Activated CD4-positive, alpha-beta T cell treated with anti-CD3 and anti-CD28 coated beads for 36 hours (primary cell): ENCODE measurements at regions not wholly inside any gene's neighbourhood (a gene's known extent, or its start where the extent isn't known, plus 50 kb on each side); places are given as distances from the start of the nearest gene placed in this dataset.

Experiments
- ATAC-seq: fragments of 200-7000 bp; cut with Tn5 transposase; one replicate; pipeline ENCODE4 v1.10.0; 2021; ENCODE audit warnings: mild to moderate bottlenecking, moderate library complexity
- CTCF ChIA-PET: fragments of 350-600 bp; sonication (Branson Sonifier 250); formaldehyde crosslinking; loops from one replicate; lab custom pipeline; 2021; ENCODE audit warnings: antibody characterized with exemption; lab: Charles Lee
- POLR2A ChIA-PET: fragments of 350-600 bp; sonication (Branson Sonifier 250); formaldehyde crosslinking; loops from one replicate; lab custom pipeline; 2021; ENCODE audit warnings: antibody characterized with exemption, inconsistent platforms; lab: Charles Lee
- DNase-seq: peaks from one replicate; pipeline ENCODE4 v3.0.0-alpha.2; 2020
- H3K27ac Mint-ChIP-seq: one replicate; pipeline ENCODE4 v1.8.0; 2021; ENCODE audit warnings: mixed read lengths
- H3K27me3 Mint-ChIP-seq: one replicate; pipeline ENCODE4 v1.8.0; 2021; ENCODE audit warnings: mixed read lengths
- H3K36me3 Mint-ChIP-seq: one replicate; pipeline ENCODE4 v1.8.0; 2021; ENCODE audit warnings: low read depth, mixed read lengths
- H3K4me1 Mint-ChIP-seq: one replicate; pipeline ENCODE4 v1.8.0; 2021; ENCODE audit warnings: mixed read lengths
- H3K4me3 Mint-ChIP-seq: one replicate; pipeline ENCODE4 v1.8.0; 2021; ENCODE audit warnings: mild to moderate bottlenecking, moderate library complexity, mixed read lengths
- H3K9me3 Mint-ChIP-seq: one replicate; pipeline ENCODE4 v1.8.0; 2021; ENCODE audit warnings: low read depth, mixed read lengths
- intact Hi-C, 2 experiments: fragments of 100-400 bp; cut with DNase I in 1 of 2; cut with micrococcal nuclease in 1 of 2; formaldehyde crosslinking; loops; one replicate each; pipeline versions ENCODE4 v1.14.2 to v1.15.1; 2022 to 2024; cut with DNase I, micrococcal nuclease

- H3K4me3 Mint-ChIP-seq, result no peak overlapping the region
- no peak overlapping the region for H3K27ac Mint-ChIP-seq
- H3K9me3 Mint-ChIP-seq, result no peaks in the 10 kb centered on the region
- CTCF ChIA-PET, result no interaction called here
- no peaks in the 10 kb centered on the region for H3K4me1 Mint-ChIP-seq
- POLR2A ChIA-PET, result no interaction called here
- intact Hi-C loops, result no loop called here
- DNase-seq, result no peak
- H3K27me3 Mint-ChIP-seq, result no peaks in the 10 kb centered on the region
- no peak for ATAC-seq
- no peaks in the 10 kb centered on the region for H3K36me3 Mint-ChIP-seq
These were observed 982.2 kb upstream of the MAP3K7 start for GRCh38 chr6:91569071-91569470.

GRCh38 chr6:91566467-91566866, 979.6 kb upstream of the MAP3K7 start:
- ATAC-seq, result no peak
- Mint-ChIP-seq H3K27me3 (no peaks in the 10 kb centered on the region), H3K27ac (no peak overlapping the region), H3K4me1 (no peaks in the 10 kb centered on the region), H3K9me3 (no peaks in the 10 kb centered on the region), H3K36me3 (no peaks in the 10 kb centered on the region), H3K4me3 (no peak overlapping the region)
- DNase-seq, result no peak
- intact Hi-C loops, result no loop called here
- POLR2A ChIA-PET, result no interaction called here
- CTCF ChIA-PET, result interaction anchor here (0.6 kb wide), 1 partner anchor 155 kb away, joined by 3 read pairs; no protein-coding TSS in a partner anchor

- CTCF ChIA-PET, result interaction anchor here (0.6 kb wide), 1 partner anchor 13 kb away, joined by 3 read pairs; no protein-coding TSS in a partner anchor
- Mint-ChIP-seq H3K27me3 (no peaks in the 10 kb centered on the region), H3K36me3 (no peaks in the 10 kb centered on the region), H3K4me1 (no peaks in the 10 kb centered on the region), H3K4me3 (no peak overlapping the region), H3K9me3 (no peaks in the 10 kb centered on the region), H3K27ac (no peak overlapping the region)
- ATAC-seq (no peak), DNase-seq (no peak)
- POLR2A ChIA-PET, result no interaction called here
- intact Hi-C loops, result no loop called here
These were observed 978.3 kb upstream of the MAP3K7 start for GRCh38 chr6:91565207-91565606.

GRCh38 chr6:91562955-91563354, 976.1 kb upstream of the MAP3K7 start:
- Mint-ChIP-seq H3K4me1 (no peaks in the 10 kb centered on the region), H3K36me3 (no peaks in the 10 kb centered on the region), H3K27ac (no peak overlapping the region), H3K4me3 (no peak overlapping the region), H3K27me3 (no peaks in the 10 kb centered on the region), H3K9me3 (peaks cover 4% of the 10 kb centered on the region)
- ATAC-seq, result no peak
- no peak for DNase-seq
- ChIA-PET POLR2A (no interaction called here), CTCF (no interaction called here)
- intact Hi-C loops, result no loop called here

- no peaks in the 10 kb centered on the region for H3K27me3 Mint-ChIP-seq
- no peaks in the 10 kb centered on the region for H3K36me3 Mint-ChIP-seq
- ChIA-PET CTCF (no interaction called here), POLR2A (no interaction called here)
- no peak overlapping the region for H3K27ac Mint-ChIP-seq
- no peak for ATAC-seq
- no peak overlapping the region for H3K4me3 Mint-ChIP-seq
- DNase-seq, result no peak
- H3K9me3 Mint-ChIP-seq, result peaks cover 6% of the 10 kb centered on the region
- no peaks in the 10 kb centered on the region for H3K4me1 Mint-ChIP-seq
- intact Hi-C loops, result no loop called here
These were observed 973.5 kb upstream of the MAP3K7 start for GRCh38 chr6:91560409-91560808.

GRCh38 chr6:91540902-91541301, 954.0 kb upstream of the MAP3K7 start:
- Mint-ChIP-seq H3K36me3 (no peaks in the 10 kb centered on the region), H3K27ac (no peak overlapping the region), H3K4me3 (no peak overlapping the region), H3K4me1 (no peaks in the 10 kb centered on the region), H3K27me3 (no peaks in the 10 kb centered on the region), H3K9me3 (no peaks in the 10 kb centered on the region)
- DNase-seq, result no peak
- CTCF ChIA-PET, result no interaction called here
- no peak for ATAC-seq
- intact Hi-C loops, result no loop called here
- POLR2A ChIA-PET, result no interaction called here

- no peaks in the 10 kb centered on the region for H3K36me3 Mint-ChIP-seq
- H3K9me3 Mint-ChIP-seq, result no peaks in the 10 kb centered on the region
- intact Hi-C loops, result no loop called here
- DNase-seq (no peak), ATAC-seq (no peak)
- H3K27me3 Mint-ChIP-seq, result no peaks in the 10 kb centered on the region
- ChIA-PET POLR2A (no interaction called here), CTCF (no interaction called here)
- H3K4me3 Mint-ChIP-seq, result no peak overlapping the region
- H3K27ac Mint-ChIP-seq, result no peak overlapping the region
- no peaks in the 10 kb centered on the region for H3K4me1 Mint-ChIP-seq
These were observed 952.6 kb upstream of the MAP3K7 start for GRCh38 chr6:91539456-91539855.

GRCh38 chr6:91538622-91539021, 951.8 kb upstream of the MAP3K7 start:
- intact Hi-C loops, result no loop called here
- CTCF ChIA-PET, result no interaction called here
- H3K36me3 Mint-ChIP-seq, result no peaks in the 10 kb centered on the region
- no peaks in the 10 kb centered on the region for H3K27me3 Mint-ChIP-seq
- POLR2A ChIA-PET, result no interaction called here
- H3K4me1 Mint-ChIP-seq, result no peaks in the 10 kb centered on the region
- H3K27ac Mint-ChIP-seq, result no peak overlapping the region
- no peaks in the 10 kb centered on the region for H3K9me3 Mint-ChIP-seq
- no peak overlapping the region for H3K4me3 Mint-ChIP-seq
- ATAC-seq (no peak), DNase-seq (no peak)

- Mint-ChIP-seq H3K9me3 (no peaks in the 10 kb centered on the region), H3K27me3 (no peaks in the 10 kb centered on the region), H3K4me1 (no peaks in the 10 kb centered on the region), H3K27ac (no peak overlapping the region), H3K36me3 (no peaks in the 10 kb centered on the region), H3K4me3 (no peak overlapping the region)
- no peak for ATAC-seq
- ChIA-PET CTCF (no interaction called here), POLR2A (no interaction called here)
- DNase-seq, result no peak
- intact Hi-C loops, result no loop called here
These were observed 947.7 kb upstream of the MAP3K7 start for GRCh38 chr6:91534614-91535013.

GRCh38 chr6:91523511-91523910, 936.6 kb upstream of the MAP3K7 start:
- H3K27me3 Mint-ChIP-seq, result no peaks in the 10 kb centered on the region
- intact Hi-C loops, result no loop called here
- POLR2A ChIA-PET, result no interaction called here
- ATAC-seq (no peak), DNase-seq (no peak)
- H3K27ac Mint-ChIP-seq, result no peak overlapping the region
- no peak overlapping the region for H3K4me3 Mint-ChIP-seq
- H3K4me1 Mint-ChIP-seq, result no peaks in the 10 kb centered on the region
- CTCF ChIA-PET, result no interaction called here
- peaks cover 2% of the 10 kb centered on the region for H3K9me3 Mint-ChIP-seq
- H3K36me3 Mint-ChIP-seq, result no peaks in the 10 kb centered on the region

- ATAC-seq, result no peak
- intact Hi-C loops, result no loop called here
- Mint-ChIP-seq H3K27me3 (no peaks in the 10 kb centered on the region), H3K4me3 (no peak overlapping the region), H3K4me1 (no peaks in the 10 kb centered on the region), H3K9me3 (peaks cover 2% of the 10 kb centered on the region), H3K27ac (no peak overlapping the region), H3K36me3 (no peaks in the 10 kb centered on the region)
- DNase-seq, result no peak
- ChIA-PET CTCF (no interaction called here), POLR2A (no interaction called here)
These were observed 935.1 kb upstream of the MAP3K7 start for GRCh38 chr6:91521999-91522398.

GRCh38 chr6:91509711-91510110, 922.8 kb upstream of the MAP3K7 start:
- no peak for ATAC-seq
- H3K9me3 Mint-ChIP-seq, result peaks cover 3% of the 10 kb centered on the region
- no peaks in the 10 kb centered on the region for H3K27me3 Mint-ChIP-seq
- intact Hi-C loops, result no loop called here
- no peak overlapping the region for H3K4me3 Mint-ChIP-seq
- no peak overlapping the region for H3K27ac Mint-ChIP-seq
- no peaks in the 10 kb centered on the region for H3K36me3 Mint-ChIP-seq
- no peaks in the 10 kb centered on the region for H3K4me1 Mint-ChIP-seq
- ChIA-PET POLR2A (no interaction called here), CTCF (no interaction called here)
- no peak for DNase-seq

- CTCF ChIA-PET, result no interaction called here
- DNase-seq (no peak), ATAC-seq (no peak)
- POLR2A ChIA-PET, result no interaction called here
- intact Hi-C loops, result no loop called here
- H3K27ac Mint-ChIP-seq, result no peak overlapping the region
- H3K9me3 Mint-ChIP-seq, result peaks cover 3% of the 10 kb centered on the region
- H3K4me3 Mint-ChIP-seq, result no peak overlapping the region
- H3K27me3 Mint-ChIP-seq, result no peaks in the 10 kb centered on the region
- H3K36me3 Mint-ChIP-seq, result no peaks in the 10 kb centered on the region
- no peaks in the 10 kb centered on the region for H3K4me1 Mint-ChIP-seq
These were observed 922.2 kb upstream of the MAP3K7 start for GRCh38 chr6:91509039-91509438.
